LoVo (cell line): ENCODE measurements at regions not wholly inside any gene's neighbourhood (a gene's known extent, or its start where the extent isn't known, plus 50 kb on each side); places are given as distances from the start of the nearest gene placed in this dataset.

ENCODE experiments used
- DNase-seq: peaks from one replicate; pipeline ENCODE4 v3.0.0-alpha.2; 2016; ENCODE audit warnings: low spot score

GRCh38 chr12:130074661-130075406, 87.4 kb upstream of the FZD10 start:
- DNase-seq: no peak

GRCh38 chr12:130075497-130076076, 86.7 kb upstream of the FZD10 start:
- DNase-seq: no peak

DNA sequence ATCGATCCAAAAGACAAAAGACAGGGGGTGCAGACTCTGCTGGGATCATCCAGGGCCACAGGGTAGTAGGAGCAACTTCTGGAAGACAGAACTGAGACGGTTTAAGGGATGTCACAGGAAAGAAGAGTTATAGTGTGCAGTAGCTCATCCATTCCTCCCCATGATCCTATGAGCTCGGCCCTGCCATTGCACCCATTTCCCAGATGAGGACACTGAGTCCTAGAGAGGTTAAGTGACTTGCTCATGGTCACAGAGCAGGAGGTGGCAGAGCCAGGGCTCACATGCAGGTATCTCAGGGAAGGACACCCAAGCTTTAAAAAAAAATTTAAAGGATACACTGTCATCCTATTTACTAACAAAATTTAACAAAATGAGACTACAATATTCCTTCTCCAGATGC, 86.1 kb upstream of the FZD10 start:
- no peak for DNase-seq

DNA sequence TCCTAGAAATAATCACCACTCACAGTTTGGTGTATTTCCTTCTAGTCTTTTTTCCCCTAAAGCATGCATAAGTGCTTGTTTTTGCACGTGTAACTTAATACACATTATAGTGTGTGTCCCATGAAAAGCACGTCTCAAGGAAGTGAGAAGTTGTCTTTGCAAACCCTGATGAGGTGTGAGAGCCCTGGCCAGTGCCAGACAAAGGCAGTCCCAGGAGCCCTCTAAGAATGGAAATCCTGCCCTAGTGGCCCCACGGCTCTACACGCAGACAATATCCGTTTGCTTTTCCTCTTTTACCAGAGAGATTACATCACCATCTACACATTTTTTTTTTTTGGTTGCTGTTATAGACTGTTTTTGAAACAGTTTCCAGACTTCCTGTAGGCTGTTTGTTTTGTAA, 85.5 kb upstream of the FZD10 start:
- DNase-seq: no peak

- no peak for DNase-seq
Measured at GRCh38 chr12:130078852-130079251, 83.4 kb upstream of the FZD10 start.

DNA sequence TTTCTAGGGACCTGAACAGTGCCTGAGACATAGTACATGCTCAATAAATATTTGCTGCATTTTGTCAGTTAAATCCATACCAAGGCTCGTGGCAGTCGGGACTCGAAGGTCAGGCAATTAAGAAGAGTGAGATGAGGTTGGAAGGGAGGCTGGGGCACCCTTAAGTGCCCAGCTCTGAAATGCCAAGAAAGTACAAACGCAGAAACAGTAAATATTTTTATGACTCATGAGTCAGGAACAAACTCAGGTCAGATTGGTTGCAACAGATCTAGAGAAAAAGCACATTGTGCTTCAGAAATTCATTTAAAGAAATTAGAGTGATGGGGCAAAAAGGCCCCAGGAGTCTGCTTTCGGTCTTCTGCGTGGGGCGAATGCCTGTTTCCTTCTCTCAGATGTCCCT, 83.0 kb upstream of the FZD10 start:
- DNase-seq: peak; percentile 23

- no peak for DNase-seq
Measured at GRCh38 chr12:130080205-130080604, 82.1 kb upstream of the FZD10 start.

GRCh38 chr12:130081117-130081805, 81.0 kb upstream of the FZD10 start:
- DNase-seq: no peak

DNA sequence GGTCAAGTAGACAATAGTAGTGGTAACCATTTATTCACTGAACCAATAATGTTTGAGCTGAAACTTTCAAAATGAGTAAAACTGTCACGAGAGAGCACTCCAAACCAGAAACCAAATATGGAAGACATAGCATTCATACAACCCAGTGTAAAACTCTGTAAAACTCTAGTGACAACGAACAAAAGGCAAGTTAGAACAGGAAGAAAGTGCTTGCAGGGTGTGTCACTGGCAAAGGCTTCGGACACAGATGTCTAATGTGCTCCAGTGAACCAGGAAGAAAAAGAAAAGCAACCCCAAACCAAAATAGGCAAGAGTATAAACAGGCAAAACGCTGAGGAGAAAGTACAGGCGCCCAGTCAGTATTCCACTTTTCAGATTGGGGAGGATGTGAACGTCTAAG, 79.3 kb upstream of the FZD10 start:
- no peak for DNase-seq

DNA sequence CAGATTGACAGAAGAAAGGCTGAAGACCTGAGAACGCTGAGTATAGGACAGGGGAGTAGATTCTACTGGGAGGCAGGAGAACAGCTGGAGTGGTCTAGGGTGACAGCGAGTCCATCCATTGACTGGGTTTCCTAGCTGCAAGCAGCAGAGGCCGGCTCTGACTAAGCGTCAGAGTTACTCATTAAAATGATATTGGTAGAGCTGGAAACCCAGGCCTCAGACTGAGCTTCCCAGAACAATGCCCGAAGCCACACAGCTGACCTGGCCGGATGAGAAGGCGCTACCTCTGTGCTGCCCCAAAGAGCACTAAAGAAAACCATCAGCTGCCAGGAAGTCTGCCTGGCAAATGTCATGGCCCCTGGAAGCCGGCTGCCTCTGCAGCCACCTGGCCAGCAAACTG, 78.5 kb upstream of the FZD10 start:
- DNase-seq: no peak

DNA sequence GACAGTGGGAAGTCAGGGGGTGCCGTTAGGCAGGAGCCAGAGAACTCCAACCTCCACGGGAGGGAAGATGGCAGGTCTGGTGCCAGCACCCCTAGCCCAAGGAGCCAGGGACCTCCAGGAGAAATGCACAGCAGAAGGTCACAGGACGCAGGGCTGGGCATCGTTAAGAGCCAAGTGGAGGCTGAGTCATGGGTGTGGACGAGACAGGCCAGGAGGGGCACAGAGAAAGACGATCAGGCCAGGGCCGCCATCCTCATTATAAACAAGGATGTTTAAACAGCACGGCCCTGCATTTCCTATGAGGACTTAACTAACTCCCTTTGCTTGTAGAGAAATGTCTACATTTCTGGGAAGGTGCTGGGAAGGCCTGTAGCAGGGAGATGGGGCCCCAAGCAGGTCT, 77.9 kb upstream of the FZD10 start:
- no peak for DNase-seq

DNA sequence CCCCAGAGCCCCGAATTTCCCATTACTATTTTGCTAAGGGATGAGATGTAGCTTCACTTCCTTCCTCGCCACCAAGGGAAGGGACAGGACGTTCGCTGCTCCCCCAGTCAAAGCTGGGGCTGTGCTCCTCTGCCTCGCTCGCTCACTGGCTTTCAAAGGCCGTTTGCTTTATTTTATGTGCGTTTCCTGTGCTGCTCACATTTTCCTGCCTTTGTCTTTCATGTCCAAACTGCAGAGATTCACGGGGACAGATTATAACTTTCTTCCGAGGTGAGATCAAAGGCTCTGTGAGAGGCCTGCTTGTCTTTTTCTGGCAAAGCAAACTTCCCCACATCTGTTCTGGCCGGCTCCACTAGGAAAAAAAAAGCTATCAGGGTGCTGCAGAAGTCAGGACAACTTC, 76.0 kb upstream of the FZD10 start:
- no peak for DNase-seq

- DNase-seq: no peak
Measured at GRCh38 chr12:130086797-130087196, 75.5 kb upstream of the FZD10 start.

GRCh38 chr12:130087222-130087621, 75.0 kb upstream of the FZD10 start:
- no peak for DNase-seq

GRCh38 chr12:130088504-130088903, 73.8 kb upstream of the FZD10 start:
- DNase-seq: no peak

- no peak for DNase-seq
Measured at GRCh38 chr12:130090542-130090941, 71.7 kb upstream of the FZD10 start.

- no peak for DNase-seq
Measured at GRCh38 chr12:130093380-130093779, 68.9 kb upstream of the FZD10 start.

GRCh38 chr12:130097342-130097741, 64.9 kb upstream of the FZD10 start:
- no peak for DNase-seq

DNA sequence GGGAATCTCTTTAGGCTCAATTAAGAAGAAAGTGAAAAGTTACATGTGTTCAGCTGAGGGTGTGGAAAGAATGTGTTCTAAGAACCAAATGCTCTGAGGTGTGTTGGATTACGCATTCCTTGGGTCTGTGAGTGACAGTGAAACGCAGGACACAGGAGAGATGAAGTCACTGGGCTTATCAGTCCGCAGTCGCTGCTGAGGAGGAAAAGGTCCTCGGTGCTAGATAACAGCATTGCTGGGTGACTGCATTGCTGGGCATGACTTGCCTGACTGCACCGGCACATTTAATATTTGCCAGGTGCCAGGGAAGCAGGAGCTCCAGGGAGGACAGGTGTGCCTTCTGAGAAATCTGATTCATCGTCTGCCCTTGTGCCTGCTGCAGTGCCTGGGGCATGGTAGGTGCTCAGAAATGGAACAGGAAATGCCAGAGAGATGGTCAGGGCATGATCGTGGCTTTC, 64.4 kb upstream of the FZD10 start:
- DNase-seq: peak; percentile 2

DNA sequence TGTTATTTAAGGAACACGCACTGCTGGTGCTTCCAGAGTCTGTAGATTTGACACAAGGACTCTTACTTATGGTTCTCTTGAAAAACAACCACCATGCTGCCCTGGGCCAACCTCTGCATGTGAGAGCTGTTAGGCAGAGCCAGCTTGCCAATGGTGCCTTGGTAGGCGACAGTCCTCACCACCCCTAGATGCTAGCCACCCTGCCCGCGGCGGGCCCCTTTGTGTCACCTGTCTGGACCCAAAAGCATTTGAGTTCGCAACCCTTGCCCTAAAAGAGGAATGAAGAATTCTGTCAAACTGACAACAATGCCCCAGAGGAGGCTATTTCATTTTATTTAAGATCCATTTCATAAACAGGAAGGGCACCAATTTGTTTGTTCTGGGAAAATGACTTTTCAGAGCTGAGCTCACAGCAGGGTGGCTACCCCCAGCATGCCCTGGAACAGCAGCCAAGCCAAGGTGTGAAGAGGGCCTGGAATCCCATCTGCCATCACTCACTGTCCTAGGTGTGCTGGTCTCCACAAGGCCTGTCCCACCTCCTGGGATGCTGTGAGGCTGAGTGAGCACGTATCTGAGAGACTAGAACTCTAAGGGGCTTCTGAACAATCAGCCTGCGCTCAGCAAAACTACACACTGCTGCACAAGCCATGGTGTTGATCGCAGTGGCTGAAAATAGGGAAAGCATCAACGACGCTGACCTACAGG, 63.8 kb upstream of the FZD10 start:
- DNase-seq: no peak

- no peak for DNase-seq
Measured at GRCh38 chr12:130100634-130101362, 61.5 kb upstream of the FZD10 start.

- no peak for DNase-seq
Measured at GRCh38 chr12:130101370-130101769, 60.9 kb upstream of the FZD10 start.
